HG02571 (cell line): ENCODE measurements at regions not wholly inside any gene's neighbourhood (a gene's known extent, or its start where the extent isn't known, plus 50 kb on each side); places are given as distances from the start of the nearest gene placed in this dataset.
"Not testable (repeated sequence)": the region's sequence is repeated elsewhere in the genome, so short reads cannot be mapped to it uniquely, and the experiment has no call there.

Experiments
- ATAC-seq: cut with Tn5 transposase; IDR thresholded peaks from one replicate; pipeline ENCODE4 v1.9.1; 2021; ENCODE audit warnings: mild to moderate bottlenecking, moderate library complexity; ENCODE audit not compliant: unreplicated experiment

DNA sequence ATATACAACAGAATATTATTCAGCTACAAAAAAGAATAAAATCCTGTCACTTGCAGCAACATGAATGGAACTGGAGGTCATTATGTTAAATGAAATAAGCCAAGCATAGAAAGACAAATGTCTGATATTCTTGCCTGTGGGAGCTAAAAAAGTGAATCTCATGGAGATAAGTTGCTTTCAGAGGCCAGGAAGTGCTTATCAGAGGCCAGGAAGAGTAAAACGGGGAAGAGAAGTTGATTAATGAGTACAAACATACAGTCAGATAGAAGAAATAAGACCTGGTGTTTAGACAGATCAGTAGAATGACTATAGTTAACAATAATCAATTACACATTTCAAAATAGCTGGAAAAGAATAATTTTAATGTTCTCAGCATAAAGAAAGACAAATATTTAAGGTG, 54.4 kb upstream of the CPHXL start:
- ATAC-seq, result no peak

- no peak for ATAC-seq
These were observed 55.5 kb upstream of the CPHXL start for GRCh38 chr16:75781683-75782343.

GRCh38 chr16:75787440-75787839, 61.1 kb upstream of the CPHXL start:
- no peak for ATAC-seq

DNA sequence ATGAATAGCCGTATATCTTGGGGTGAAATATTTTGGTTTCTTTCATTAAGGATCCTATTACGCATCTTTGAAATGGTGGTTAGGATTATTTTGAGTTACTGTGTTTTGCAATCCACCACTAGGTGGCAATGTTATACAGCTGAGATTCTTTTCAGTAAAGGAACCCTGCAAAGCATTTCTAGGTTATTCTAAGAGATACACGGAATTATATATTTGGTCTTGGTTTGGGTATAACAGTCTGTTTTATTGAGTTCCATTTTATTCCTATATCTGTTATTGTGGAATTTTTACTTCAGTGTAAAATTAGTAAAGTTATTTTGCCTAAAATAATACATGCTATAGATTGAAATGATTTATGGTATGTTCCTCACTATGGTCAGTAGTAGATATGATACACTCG, 62.9 kb upstream of the CPHXL start:
- ATAC-seq, result peak; percentile 54

DNA sequence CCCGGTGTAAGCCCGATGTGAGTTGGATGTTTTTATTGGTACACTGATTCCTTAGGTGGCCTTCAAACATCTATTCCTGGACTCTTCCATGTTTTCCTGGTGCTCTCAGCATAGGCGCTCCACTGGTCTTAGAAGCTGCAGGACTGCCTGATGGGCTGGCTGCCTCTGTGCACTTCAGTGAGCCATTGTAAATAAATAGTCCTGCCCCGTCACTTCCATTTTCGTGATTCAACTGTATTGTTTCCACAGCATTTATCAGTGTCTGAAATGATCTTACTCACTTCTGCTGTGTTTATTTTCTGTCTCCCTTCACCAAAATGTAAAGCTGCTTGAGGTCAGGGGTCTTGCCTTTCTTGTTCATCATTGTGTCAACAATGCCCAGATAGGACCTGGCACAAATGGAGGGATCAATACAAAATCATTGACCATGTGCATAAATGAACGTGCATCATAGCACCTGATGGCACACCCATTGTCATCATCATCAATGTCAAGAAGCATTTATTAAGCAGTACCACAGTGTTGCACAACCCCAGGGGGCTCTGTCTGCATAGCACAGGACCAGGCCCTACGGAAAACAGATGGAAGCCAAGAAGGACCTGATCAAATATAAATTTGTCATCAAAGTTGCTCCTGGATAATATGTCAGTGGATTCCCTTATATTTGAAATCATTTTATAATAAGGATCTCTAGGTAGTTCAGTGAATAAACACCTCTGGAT, 66.6 kb upstream of the CPHXL start:
- no peak for ATAC-seq

- no peak for ATAC-seq
These were observed 67.4 kb upstream of the CPHXL start for GRCh38 chr16:75793641-75794040.

GRCh38 chr16:75794426-75794825, 68.1 kb upstream of the CPHXL start:
- no peak for ATAC-seq

DNA sequence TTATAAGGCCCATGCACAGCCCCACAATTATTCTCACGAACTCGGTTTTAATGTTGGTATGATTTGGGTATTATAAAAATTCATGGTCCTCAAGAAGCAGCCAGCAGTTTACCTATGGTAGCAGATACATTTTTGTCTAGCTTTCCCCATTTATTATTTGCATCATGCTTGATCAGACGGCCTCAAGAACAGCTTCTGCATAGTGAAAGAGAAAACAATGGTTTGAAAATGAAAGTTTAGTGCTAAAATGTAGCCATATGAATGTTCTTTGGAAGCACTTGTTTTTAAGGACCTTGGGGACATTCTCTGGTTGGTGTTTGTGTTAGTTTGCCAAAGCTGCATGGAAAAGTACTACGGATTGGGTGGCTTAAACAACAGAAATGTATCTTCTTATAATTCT, 72.4 kb upstream of the CPHXL start:
- ATAC-seq, result no peak

GRCh38 chr16:75801307-75801706, 75.0 kb upstream of the CPHXL start:
- no peak for ATAC-seq

DNA sequence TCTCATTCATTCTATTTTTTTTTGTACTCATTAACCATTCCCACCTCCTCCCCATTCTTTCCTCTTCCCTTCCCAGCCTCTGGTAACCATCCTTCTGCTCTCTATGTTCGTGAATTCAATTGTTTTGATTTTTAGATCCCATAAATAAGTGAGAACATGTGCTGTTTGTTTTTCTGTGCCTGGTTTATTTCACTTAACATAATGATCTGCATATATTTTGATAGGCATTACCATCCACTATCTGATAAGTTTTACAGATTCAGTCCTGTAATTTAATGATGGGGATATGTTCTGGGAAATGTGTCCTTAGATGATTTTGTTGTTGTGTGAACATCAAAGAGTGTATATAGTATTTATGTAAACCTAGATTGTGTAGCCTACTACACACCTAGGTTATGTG, 77.5 kb upstream of the CPHXL start:
- ATAC-seq, result no peak

DNA sequence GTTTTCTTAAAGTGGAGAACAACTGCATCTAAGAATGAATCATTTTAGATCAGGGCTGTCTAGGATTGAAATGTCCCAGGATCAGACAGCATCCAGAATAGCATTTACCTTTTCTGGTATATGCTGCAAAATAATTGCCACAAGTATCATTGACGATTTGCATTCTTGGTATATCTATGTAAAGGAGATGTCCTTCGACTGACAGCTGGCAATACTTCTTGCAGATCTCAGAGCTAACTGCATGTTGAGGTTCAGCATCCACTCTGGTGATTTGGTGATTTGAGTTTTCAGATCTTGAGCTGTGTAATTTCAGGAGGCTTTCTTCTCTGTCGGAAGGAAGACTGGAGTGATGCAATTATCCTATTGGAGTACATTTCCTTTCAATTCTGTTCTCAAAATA, 78.1 kb upstream of the CPHXL start:
- ATAC-seq, result no peak

DNA sequence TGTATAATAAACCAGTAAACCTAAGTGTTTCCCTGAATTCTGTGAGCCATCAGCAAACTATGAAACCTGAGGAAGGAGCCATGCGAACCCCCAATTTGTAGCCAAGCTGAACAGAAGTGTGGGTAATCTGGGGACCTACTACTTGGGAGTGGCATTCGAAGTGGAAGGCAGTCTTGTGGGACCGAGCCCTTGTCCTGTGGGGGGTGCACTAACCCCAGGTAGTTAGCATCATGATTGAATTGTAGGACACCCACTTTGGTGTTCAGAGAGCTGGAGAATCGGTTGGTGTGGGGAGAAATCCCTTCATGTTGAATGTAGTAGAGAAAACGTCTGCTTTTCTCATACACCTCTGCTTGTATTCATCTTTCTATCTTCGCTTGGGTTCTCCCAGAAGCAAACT, 79.7 kb upstream of the CPHXL start:
- no peak for ATAC-seq

GRCh38 chr16:75806487-75806886, 80.2 kb upstream of the CPHXL start:
- no peak for ATAC-seq

DNA sequence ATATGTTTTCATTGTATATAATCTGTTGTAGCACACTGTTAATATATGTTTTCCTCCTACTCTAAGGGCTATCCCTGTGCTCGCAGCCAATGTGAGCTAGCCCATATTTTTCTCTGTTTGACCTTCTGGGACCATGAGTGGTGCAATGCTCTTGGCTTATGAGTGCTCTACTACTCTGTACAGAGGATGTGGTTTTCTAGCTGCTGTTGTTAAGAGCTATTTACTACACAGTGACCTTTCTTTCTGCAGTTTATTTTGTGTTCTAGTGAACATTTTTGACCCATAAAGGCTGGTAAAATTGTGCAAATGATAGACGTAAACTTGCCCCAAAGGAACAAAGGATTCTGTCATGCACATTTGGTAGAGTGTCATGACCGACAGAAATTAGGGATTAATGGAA, 84.1 kb upstream of the CPHXL start:
- no peak for ATAC-seq

DNA sequence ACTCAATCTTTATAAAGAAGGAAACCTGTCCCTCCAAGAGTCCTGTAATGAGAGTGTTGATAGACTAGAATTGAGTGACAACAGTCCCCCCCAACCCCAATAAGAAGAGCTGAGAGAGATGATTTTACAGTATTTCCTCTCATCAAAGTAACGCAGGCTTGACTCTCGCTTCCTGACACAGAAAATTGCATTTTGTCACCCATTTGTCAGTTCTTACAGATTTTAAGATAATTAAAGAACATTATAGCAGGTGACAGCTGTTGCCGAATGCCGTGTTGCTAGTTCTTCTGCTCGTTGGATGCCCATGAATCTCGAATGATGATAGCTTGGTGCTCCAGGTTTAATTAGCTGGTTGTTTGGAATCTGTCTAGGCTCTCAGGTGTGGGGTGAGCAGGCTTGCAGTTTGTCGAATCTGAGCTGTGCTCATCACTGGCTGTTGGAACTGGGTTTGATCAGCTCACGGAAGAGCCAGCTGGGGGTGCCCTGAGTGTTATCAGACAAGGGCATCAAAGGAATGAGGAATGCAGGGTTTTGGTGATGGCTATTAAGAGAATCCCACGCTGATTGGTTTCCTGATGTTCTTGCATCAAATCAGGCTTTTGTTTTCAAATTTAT, 84.8 kb upstream of the CPHXL start:
- no peak for ATAC-seq

- ATAC-seq, result no peak
These were observed 92.2 kb upstream of the CPHXL start for GRCh38 chr16:75818491-75818890.

GRCh38 chr16:75820672-75821071, 94.4 kb upstream of the CPHXL start:
- no peak for ATAC-seq

GRCh38 chr16:75821117-75821516, 94.8 kb upstream of the CPHXL start:
- ATAC-seq, result no peak

- not testable (repeated sequence) for ATAC-seq
These were observed 99.5 kb upstream of the CPHXL start for GRCh38 chr16:75825750-75826149.

DNA sequence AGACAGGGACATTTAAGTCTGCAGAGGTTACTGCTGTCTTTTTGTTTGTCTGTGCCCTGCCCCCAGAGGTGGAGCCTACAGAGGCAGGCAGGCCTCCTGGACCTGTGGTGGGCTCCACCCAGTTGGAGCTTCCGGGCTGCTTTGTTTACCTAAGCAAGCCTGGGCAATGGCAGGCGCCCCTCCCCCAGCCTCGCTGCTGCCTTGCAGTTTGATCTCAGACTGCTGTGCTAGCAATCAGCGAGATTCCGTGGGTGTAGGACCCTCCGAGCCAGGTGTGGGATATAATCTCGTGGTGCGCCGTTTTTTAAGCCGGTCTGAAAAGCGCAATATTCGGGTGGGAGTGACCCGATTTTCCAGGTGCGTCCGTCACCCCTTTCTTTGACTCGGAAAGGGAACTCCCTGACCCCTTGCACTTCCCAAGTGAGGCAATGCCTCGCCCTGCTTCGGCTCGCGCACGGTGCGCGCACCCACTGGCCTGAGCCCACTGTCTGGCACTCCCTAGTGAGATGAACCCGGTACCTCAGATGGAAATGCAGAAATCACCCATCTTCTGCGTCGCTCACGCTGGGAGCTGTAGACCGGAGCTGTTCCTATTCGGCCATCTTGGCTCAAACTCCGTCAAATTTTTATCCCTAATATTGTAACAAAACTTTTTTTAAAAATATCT, 101.2 kb upstream of the CPHXL start:
- ATAC-seq, result not testable (repeated sequence)

GRCh38 chr16:75833385-75833784, 107.1 kb upstream of the CPHXL start:
- not testable (repeated sequence) for ATAC-seq
